ENCODE measurements at regions not wholly inside any gene's neighbourhood (a gene's known extent, or its start where the extent isn't known, plus 50 kb on each side); places are given as distances from the start of the nearest gene placed in this dataset.

DNA sequence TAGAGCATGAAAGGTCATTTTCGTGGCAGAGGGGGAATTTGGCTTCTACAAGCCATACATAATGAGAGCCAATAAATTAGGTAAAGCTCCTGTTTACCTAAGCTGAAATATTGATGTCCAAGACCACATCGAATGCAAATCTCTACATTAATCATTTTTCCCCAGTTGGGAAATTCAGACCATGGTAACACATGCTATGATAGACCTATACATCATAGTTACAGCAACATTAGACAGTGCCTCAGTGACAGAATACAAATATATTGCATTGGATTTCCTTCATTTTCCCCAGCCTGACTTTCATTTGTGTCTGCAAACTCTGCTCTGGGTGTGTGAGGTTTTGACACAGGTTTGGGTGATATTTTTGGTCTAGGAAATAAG lies 1079.7 kb upstream of the TENM4 start:
- dilution Hi-C loops (cut with HindIII; ENCODE audit: low sequenced_read_pairs, unreplicated experiment): no loop called here
- no peak overlapping the region for H3K23ac ChIP-seq (ENCODE audit: low read depth, low read length)
- no peak overlapping the region for H2AK5ac ChIP-seq (ENCODE audit: low read depth, low read length)
- no peak overlapping the region for H3K14ac ChIP-seq (replicated peaks; ENCODE audit: low read depth, low read length)
- no peak overlapping the region for H2BK20ac ChIP-seq (ENCODE audit: low read depth, low read length)
- H4K91ac ChIP-seq (ENCODE audit: insufficient read depth, low read depth, low read length): no peak overlapping the region
- no peak overlapping the region for H3K4ac ChIP-seq (ENCODE audit: low read depth, low read length)
- ChIA-PET POLR2A (ENCODE audit: unreplicated experiment) (no interaction called here), CTCF (no interaction called here)
- H3K9me1 ChIP-seq (ENCODE audit: insufficient read depth, low read length): no peaks in the 10 kb centered on the region
- intact Hi-C loops (cut with micrococcal nuclease): no loop called here
- no peaks in the 10 kb centered on the region for H3K36me3 ChIP-seq (ENCODE audit: control insufficient read depth, insufficient read depth, low read length)
- in situ Hi-C loops (cut with MboI; ENCODE audit: low sequenced_read_pairs): no loop called here
- TF ChIP-seq CEBPB (IDR thresholded peaks at IDR 0.05; ENCODE audit: low read depth, low read length): no peak
- no peak for TF ChIP-seq RFX5 (IDR thresholded peaks at IDR 0.05; ENCODE audit: low read depth, low read length)
- TF ChIP-seq, protein P1, sequence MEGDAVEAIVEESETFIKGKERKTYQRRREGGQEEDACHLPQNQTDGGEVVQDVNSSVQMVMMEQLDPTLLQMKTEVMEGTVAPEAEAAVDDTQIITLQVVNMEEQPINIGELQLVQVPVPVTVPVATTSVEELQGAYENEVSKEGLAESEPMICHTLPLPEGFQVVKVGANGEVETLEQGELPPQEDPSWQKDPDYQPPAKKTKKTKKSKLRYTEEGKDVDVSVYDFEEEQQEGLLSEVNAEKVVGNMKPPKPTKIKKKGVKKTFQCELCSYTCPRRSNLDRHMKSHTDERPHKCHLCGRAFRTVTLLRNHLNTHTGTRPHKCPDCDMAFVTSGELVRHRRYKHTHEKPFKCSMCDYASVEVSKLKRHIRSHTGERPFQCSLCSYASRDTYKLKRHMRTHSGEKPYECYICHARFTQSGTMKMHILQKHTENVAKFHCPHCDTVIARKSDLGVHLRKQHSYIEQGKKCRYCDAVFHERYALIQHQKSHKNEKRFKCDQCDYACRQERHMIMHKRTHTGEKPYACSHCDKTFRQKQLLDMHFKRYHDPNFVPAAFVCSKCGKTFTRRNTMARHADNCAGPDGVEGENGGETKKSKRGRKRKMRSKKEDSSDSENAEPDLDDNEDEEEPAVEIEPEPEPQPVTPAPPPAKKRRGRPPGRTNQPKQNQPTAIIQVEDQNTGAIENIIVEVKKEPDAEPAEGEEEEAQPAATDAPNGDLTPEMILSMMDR (conservative IDR thresholded peaks at IDR 0.05; ENCODE audit: low read depth, low read length): no peak
- no peak for TF ChIP-seq RCOR1 (IDR thresholded peaks at IDR 0.05; ENCODE audit: insufficient replicate concordance, low read length)
- no peak for TF ChIP-seq FOS (IDR thresholded peaks at IDR 0.05; ENCODE audit: low read depth, low read length)
- TF ChIP-seq, protein P2, sequence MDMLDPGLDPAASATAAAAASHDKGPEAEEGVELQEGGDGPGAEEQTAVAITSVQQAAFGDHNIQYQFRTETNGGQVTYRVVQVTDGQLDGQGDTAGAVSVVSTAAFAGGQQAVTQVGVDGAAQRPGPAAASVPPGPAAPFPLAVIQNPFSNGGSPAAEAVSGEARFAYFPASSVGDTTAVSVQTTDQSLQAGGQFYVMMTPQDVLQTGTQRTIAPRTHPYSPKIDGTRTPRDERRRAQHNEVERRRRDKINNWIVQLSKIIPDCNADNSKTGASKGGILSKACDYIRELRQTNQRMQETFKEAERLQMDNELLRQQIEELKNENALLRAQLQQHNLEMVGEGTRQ (IDR thresholded peaks at IDR 0.05; ENCODE audit: low read depth, low read length): no peak
- TF ChIP-seq CHD1 (IDR thresholded peaks at IDR 0.05; ENCODE audit: low read depth, low read length): no peak
- TF ChIP-seq, protein P3, sequence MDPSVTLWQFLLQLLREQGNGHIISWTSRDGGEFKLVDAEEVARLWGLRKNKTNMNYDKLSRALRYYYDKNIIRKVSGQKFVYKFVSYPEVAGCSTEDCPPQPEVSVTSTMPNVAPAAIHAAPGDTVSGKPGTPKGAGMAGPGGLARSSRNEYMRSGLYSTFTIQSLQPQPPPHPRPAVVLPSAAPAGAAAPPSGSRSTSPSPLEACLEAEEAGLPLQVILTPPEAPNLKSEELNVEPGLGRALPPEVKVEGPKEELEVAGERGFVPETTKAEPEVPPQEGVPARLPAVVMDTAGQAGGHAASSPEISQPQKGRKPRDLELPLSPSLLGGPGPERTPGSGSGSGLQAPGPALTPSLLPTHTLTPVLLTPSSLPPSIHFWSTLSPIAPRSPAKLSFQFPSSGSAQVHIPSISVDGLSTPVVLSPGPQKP (IDR thresholded peaks at IDR 0.05; ENCODE audit: borderline replicate concordance, low read depth, low read length): no peak
- TF ChIP-seq NFE2L2 (IDR thresholded peaks at IDR 0.05; ENCODE audit: low read depth, low read length): no peak
- no peak for TF ChIP-seq RAD21 (IDR thresholded peaks at IDR 0.05; ENCODE audit: low read length)
- no peak for TF ChIP-seq MAFK (IDR thresholded peaks at IDR 0.05; ENCODE audit: low read depth, low read length)
- TF ChIP-seq POLR2A (IDR thresholded peaks at IDR 0.05; ENCODE audit: low read depth, low read length): no peak
- no peak for TF ChIP-seq SMC3 (IDR thresholded peaks at IDR 0.05; ENCODE audit: low read depth, low read length)
- no peak for TF ChIP-seq BHLHE40 (IDR thresholded peaks at IDR 0.05; ENCODE audit: low read depth, low read length)
- no peak for TF ChIP-seq MAZ (IDR thresholded peaks at IDR 0.05; ENCODE audit: borderline replicate concordance, low read depth, low read length)
- TF ChIP-seq MXI1 (IDR thresholded peaks at IDR 0.05; ENCODE audit: borderline replicate concordance, low read depth, low read length): no peak
- H4K8ac ChIP-seq (ENCODE audit: low read depth in 2 of 2, low read length in 2 of 2): no peak overlapping the region
- H3K56ac ChIP-seq (ENCODE audit: extremely low read depth, insufficient read depth, low read length): no peak overlapping the region
- no peak overlapping the region for H3K4me3 ChIP-seq (ENCODE audit: insufficient read depth, low read depth, low read length)
- H2BK120ac ChIP-seq (ENCODE audit: low read depth, low read length): no peak overlapping the region
- H3K27ac ChIP-seq (ENCODE audit: insufficient read depth, low read length): no peak overlapping the region
- no peak for DNase-seq
- H2AK9ac ChIP-seq (replicated peaks; ENCODE audit: low read depth, low read length, poor library complexity): no peak overlapping the region
- no peak overlapping the region for H4K5ac ChIP-seq (ENCODE audit: low read depth, low read length)
- no peaks in the 10 kb centered on the region for H4K20me1 ChIP-seq (ENCODE audit: insufficient read depth, low read length)
- H2AFZ ChIP-seq (replicated peaks; ENCODE audit: low read length, poor library complexity): no peak overlapping the region
- ATAC-seq (ENCODE audit: low read depth): no peak
- H3K18ac ChIP-seq (ENCODE audit: low read depth, low read length): no peak overlapping the region
- no TSS peak for BruUV-seq (replicated peaks)
- WGBS, 2 experiments (ENCODE audit: extremely low coverage in 2 of 2, insufficient read length in 1 of 2): no CpG with 5 or more reads among the region's 2 CpGs
- no peak overlapping the region for H2BK15ac ChIP-seq (ENCODE audit: low read depth, low read length)
- H3K9me3 ChIP-seq (ENCODE audit: control insufficient read depth, insufficient read depth, low read length): no peaks in the 10 kb centered on the region; the same call in 1 of the 2 replicates
- no peaks in the 10 kb centered on the region for H3K4me1 ChIP-seq (ENCODE audit: control insufficient read depth, insufficient read depth, low read length)
- no peak overlapping the region for H2BK5ac ChIP-seq (ENCODE audit: low read depth, low read length, poor library complexity, severe bottlenecking)
- H3K79me1 ChIP-seq (ENCODE audit: low read depth in 1 of 2, low read length in 2 of 2): no peaks in the 10 kb centered on the region
- H3K9ac ChIP-seq (ENCODE audit: low read depth, low read length): no peak overlapping the region
- H3K4me2 ChIP-seq (ENCODE audit: low read depth, low read length): no peak overlapping the region
- H3K27me3 ChIP-seq (ENCODE audit: control insufficient read depth, insufficient read depth, low read length): no peaks in the 10 kb centered on the region
